GM23338 (cell line): ENCODE measurements at regions not wholly inside any gene's neighbourhood (a gene's known extent, or its start where the extent isn't known, plus 50 kb on each side); places are given as distances from the start of the nearest gene placed in this dataset.

Experiments used
- ATAC-seq: fragments of 200-7000 bp; cut with Tn5 transposase; 3 replicates; pipeline ENCODE4 v1.9.1; 2020
- DNase-seq: peaks from one replicate; pipeline ENCODE4 v3.0.0-alpha.2; 2015; ENCODE audit warnings: low spot score
- H2AFZ ChIP-seq: fragments of 200-600 bp; sonication (generic); 2 replicates; pipeline ENCODE4 v1.8.0; 2016; ENCODE audit warnings: antibody characterized with exemption, mild to moderate bottlenecking, moderate library complexity
- H3F3A ChIP-seq: fragments of 200-600 bp; sonication (generic); replicated peaks from 2 replicates; pipeline ENCODE4 v1.8.0; 2017; ENCODE audit warnings: antibody characterized with exemption, mixed run types, low read depth
- H3K27ac ChIP-seq: fragments of 200-600 bp; sonication (generic); 2 replicates; pipeline ENCODE4 v1.6.1; 2016; ENCODE audit warnings: low read depth
- H3K27me3 ChIP-seq: fragments of 200-600 bp; sonication (generic); 2 replicates; pipeline ENCODE4 v1.8.0; 2016; ENCODE audit warnings: mild to moderate bottlenecking, mixed run types, moderate library complexity; ENCODE audit not compliant: insufficient read depth
- H3K36me3 ChIP-seq: fragments of 200-600 bp; sonication (generic); 2 replicates; pipeline ENCODE4 v1.8.0; 2016; ENCODE audit warnings: mild to moderate bottlenecking; ENCODE audit not compliant: insufficient read depth
- H3K4me1 ChIP-seq: fragments of 200-600 bp; sonication (generic); 2 replicates; pipeline ENCODE4 v1.8.0; 2016; ENCODE audit warnings: mild to moderate bottlenecking, moderate library complexity; ENCODE audit not compliant: insufficient read depth
- H3K4me2 ChIP-seq: fragments of 200-600 bp; sonication (generic); 2 replicates; pipeline ENCODE4 v1.7.1; 2017; ENCODE audit warnings: mixed run types
- H3K4me3 ChIP-seq: fragments of 200-600 bp; sonication (generic); 2 replicates; pipeline ENCODE4 v1.6.1; 2016; ENCODE audit warnings: mixed run types
- H3K79me2 ChIP-seq: fragments of 200-600 bp; sonication (generic); replicated peaks from 2 replicates; pipeline ENCODE4 v1.8.0; 2017; ENCODE audit warnings: mild to moderate bottlenecking; ENCODE audit not compliant: insufficient read depth
- H3K9me2 ChIP-seq: fragments of 200-600 bp; sonication (generic); 2 replicates; pipeline ENCODE4 v1.8.0; 2017; ENCODE audit not compliant: insufficient read depth
- H4K20me1 ChIP-seq: fragments of 200-600 bp; sonication (generic); replicated peaks from 2 replicates; pipeline ENCODE4 v1.8.0; 2017; ENCODE audit warnings: mild to moderate bottlenecking; ENCODE audit not compliant: insufficient read depth
- H3K27ac Mint-ChIP-seq: 2 replicates; pipeline ENCODE4 v1.8.0; 2020; ENCODE audit warnings: inconsistent platforms, mild to moderate bottlenecking, moderate library complexity, mixed read lengths
- H3K27me3 Mint-ChIP-seq: 3 replicates; pipeline ENCODE4 v1.8.0; 2022; ENCODE audit warnings: low read depth, mild to moderate bottlenecking, moderate library complexity, mixed read lengths, inconsistent platforms; ENCODE audit not compliant: insufficient read depth, poor library complexity
- H3K36me3 Mint-ChIP-seq: 3 replicates; pipeline ENCODE4 v1.8.0; 2021; ENCODE audit warnings: low read depth, mild to moderate bottlenecking, inconsistent platforms, moderate library complexity, mixed read lengths
- H3K4me1 Mint-ChIP-seq: 3 replicates; pipeline ENCODE4 v1.8.0; 2020; ENCODE audit warnings: mild to moderate bottlenecking, inconsistent platforms, mixed read lengths
- H3K4me3 Mint-ChIP-seq: 3 replicates; pipeline ENCODE4 v1.8.0; 2021; ENCODE audit warnings: moderate library complexity, mild to moderate bottlenecking, inconsistent platforms, mixed read lengths
- H3K9me3 Mint-ChIP-seq: 3 replicates; pipeline ENCODE4 v1.8.0; 2020; ENCODE audit warnings: moderate library complexity, mild to moderate bottlenecking, inconsistent platforms, mixed read lengths
- CREB1 ChIP-seq: fragments of 250-450 bp; sonication (Bioruptor Pico); IDR thresholded peaks from 2 replicates; pipeline ENCODE4 v1.5.0; 2020; ENCODE audit warnings: low read depth, mild to moderate bottlenecking, moderate library complexity
- CTCF ChIP-seq, 2 experiments: fragments of 200-600 bp in 1 of 2; sonication (generic) in 1 of 2; conservative IDR thresholded peaks; 2 replicates each; pipeline versions ENCODE4 v1.5.1 to v1.6.1; 2016 to 2017; ENCODE audit warnings: antibody characterized with exemption in 2 of 2, low read depth in 2 of 2, mild to moderate bottlenecking in 2 of 2, moderate library complexity in 1 of 2
- EZH2 ChIP-seq: fragments of 200-600 bp; sonication (generic); IDR thresholded peaks from one replicate; pipeline ENCODE4 v1.8.0; 2017; ENCODE audit warnings: antibody characterized with exemption, mild to moderate bottlenecking, low read depth; ENCODE audit not compliant: unreplicated experiment
- EZH2phosphoT487 ChIP-seq: fragments of 200-600 bp; sonication (generic); IDR thresholded peaks from one replicate; pipeline ENCODE4 v1.8.1; 2018; ENCODE audit warnings: antibody characterized with exemption; ENCODE audit not compliant: unreplicated experiment
- JUNB ChIP-seq: IDR thresholded peaks from one replicate; pipeline ENCODE4 v1.6.1; 2016; ENCODE audit warnings: antibody characterized with exemption; ENCODE audit not compliant: unreplicated experiment
- NANOG ChIP-seq: IDR thresholded peaks from 2 replicates; pipeline ENCODE4 v1.6.1; 2016; ENCODE audit warnings: antibody characterized with exemption, borderline replicate concordance
- POLR2AphosphoS5 ChIP-seq: IDR thresholded peaks from 2 replicates; pipeline ENCODE4 v1.6.1; 2016; ENCODE audit warnings: antibody characterized with exemption, low read depth
- STAT1 ChIP-seq: IDR thresholded peaks from one replicate; pipeline ENCODE4 v1.6.1; 2016; ENCODE audit warnings: antibody characterized with exemption; ENCODE audit not compliant: unreplicated experiment
- ZNF114 ChIP-seq: fragments of 250-450 bp; sonication (Bioruptor Pico); IDR thresholded peaks from 2 replicates; pipeline ENCODE4 v1.5.0; 2020; ENCODE audit warnings: mild to moderate bottlenecking, moderate library complexity
- ZNF331 ChIP-seq: fragments of 250-450 bp; sonication (Bioruptor Pico); IDR thresholded peaks from 2 replicates; pipeline ENCODE4 v1.5.0; 2020; ENCODE audit warnings: low read depth, mild to moderate bottlenecking, moderate library complexity
- ZNF462 ChIP-seq: fragments of 250-450 bp; sonication (Bioruptor Pico); IDR thresholded peaks from 2 replicates; pipeline ENCODE4 v1.5.0; 2020; ENCODE audit warnings: mild to moderate bottlenecking, moderate library complexity
- TF ChIP-seq, protein P1 (sequence below): IDR thresholded peaks from 2 replicates; pipeline ENCODE4 v1.6.1; 2016; ENCODE audit warnings: antibody characterized with exemption
- TF ChIP-seq, protein P2 (sequence below): IDR thresholded peaks from one replicate; pipeline ENCODE4 v1.6.1; 2018; ENCODE audit warnings: antibody characterized with exemption; ENCODE audit not compliant: unreplicated experiment

DNA sequence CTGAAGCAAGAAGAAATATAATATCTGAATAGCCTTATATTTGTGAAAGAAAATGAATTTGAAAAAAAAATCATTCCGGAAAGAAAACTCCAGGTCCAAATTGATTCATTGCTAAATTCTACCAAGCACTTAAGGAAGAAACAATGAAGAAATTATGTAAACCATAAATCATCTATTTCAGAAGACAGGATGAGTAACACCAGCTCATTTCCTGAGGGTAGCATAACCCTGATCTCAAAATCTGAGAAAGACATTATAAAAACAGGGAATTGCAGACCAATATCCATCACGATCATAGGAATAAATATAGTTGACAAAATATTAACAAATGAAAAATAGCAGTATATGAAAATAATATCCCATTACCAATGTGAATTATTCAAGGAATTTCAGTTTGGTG, 70.1 kb upstream of the RAB18 start:
- ATAC-seq (no peak), DNase-seq (no peak)
- Histone ChIP-seq H3K36me3 (no peaks in the 10 kb centered on the region), H3K9me2 (no peaks in the 10 kb centered on the region; the same call in 1 of the 2 replicates), H3F3A (no peaks in the 10 kb centered on the region), H3K4me1 (no peaks in the 10 kb centered on the region), H3K27ac (no peak overlapping the region), H3K4me3 (no peak overlapping the region), H4K20me1 (no peaks in the 10 kb centered on the region; the same call in 1 of the 2 replicates), H3K27me3 (no peaks in the 10 kb centered on the region), H2AFZ (no peak overlapping the region), H3K4me2 (no peak overlapping the region), H3K79me2 (no peaks in the 10 kb centered on the region)
- no peak for TF ChIP-seq ZNF462 (CRISPR knock-in tag)
- TF ChIP-seq STAT1: no peak
- TF ChIP-seq POLR2AphosphoS5: no peak
- TF ChIP-seq EZH2: no peak
- no peak for TF ChIP-seq ZNF114
- TF ChIP-seq, protein P1, sequence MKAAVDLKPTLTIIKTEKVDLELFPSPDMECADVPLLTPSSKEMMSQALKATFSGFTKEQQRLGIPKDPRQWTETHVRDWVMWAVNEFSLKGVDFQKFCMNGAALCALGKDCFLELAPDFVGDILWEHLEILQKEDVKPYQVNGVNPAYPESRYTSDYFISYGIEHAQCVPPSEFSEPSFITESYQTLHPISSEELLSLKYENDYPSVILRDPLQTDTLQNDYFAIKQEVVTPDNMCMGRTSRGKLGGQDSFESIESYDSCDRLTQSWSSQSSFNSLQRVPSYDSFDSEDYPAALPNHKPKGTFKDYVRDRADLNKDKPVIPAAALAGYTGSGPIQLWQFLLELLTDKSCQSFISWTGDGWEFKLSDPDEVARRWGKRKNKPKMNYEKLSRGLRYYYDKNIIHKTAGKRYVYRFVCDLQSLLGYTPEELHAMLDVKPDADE: no peak
- no peak for TF ChIP-seq EZH2phosphoT487
- TF ChIP-seq CREB1: no peak
- no peak for TF ChIP-seq NANOG
- TF ChIP-seq JUNB: no peak
- TF ChIP-seq, protein P2, sequence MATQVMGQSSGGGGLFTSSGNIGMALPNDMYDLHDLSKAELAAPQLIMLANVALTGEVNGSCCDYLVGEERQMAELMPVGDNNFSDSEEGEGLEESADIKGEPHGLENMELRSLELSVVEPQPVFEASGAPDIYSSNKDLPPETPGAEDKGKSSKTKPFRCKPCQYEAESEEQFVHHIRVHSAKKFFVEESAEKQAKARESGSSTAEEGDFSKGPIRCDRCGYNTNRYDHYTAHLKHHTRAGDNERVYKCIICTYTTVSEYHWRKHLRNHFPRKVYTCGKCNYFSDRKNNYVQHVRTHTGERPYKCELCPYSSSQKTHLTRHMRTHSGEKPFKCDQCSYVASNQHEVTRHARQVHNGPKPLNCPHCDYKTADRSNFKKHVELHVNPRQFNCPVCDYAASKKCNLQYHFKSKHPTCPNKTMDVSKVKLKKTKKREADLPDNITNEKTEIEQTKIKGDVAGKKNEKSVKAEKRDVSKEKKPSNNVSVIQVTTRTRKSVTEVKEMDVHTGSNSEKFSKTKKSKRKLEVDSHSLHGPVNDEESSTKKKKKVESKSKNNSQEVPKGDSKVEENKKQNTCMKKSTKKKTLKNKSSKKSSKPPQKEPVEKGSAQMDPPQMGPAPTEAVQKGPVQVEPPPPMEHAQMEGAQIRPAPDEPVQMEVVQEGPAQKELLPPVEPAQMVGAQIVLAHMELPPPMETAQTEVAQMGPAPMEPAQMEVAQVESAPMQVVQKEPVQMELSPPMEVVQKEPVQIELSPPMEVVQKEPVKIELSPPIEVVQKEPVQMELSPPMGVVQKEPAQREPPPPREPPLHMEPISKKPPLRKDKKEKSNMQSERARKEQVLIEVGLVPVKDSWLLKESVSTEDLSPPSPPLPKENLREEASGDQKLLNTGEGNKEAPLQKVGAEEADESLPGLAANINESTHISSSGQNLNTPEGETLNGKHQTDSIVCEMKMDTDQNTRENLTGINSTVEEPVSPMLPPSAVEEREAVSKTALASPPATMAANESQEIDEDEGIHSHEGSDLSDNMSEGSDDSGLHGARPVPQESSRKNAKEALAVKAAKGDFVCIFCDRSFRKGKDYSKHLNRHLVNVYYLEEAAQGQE: no peak
- TF ChIP-seq ZNF331 (CRISPR knock-in tag): no peak
- no peak for TF ChIP-seq CTCF (conservative IDR thresholded peaks at IDR 0.05; ENCODE audit: low read depth in 2 of 2)
- Mint-ChIP-seq H3K9me3 (no peaks in the 10 kb centered on the region), H3K27me3 (peaks cover 2% of the 10 kb centered on the region), H3K27ac (no peak overlapping the region), H3K4me1 (no peaks in the 10 kb centered on the region), H3K4me3 (no peak overlapping the region), H3K36me3 (no peaks in the 10 kb centered on the region)
